ENCODE measurements at regions not wholly inside any gene's neighbourhood (a gene's known extent, or its start where the extent isn't known, plus 50 kb on each side); places are given as distances from the start of the nearest gene placed in this dataset.

- no peak overlapping the region for H3K4me3 Mint-ChIP-seq (ENCODE audit: unreplicated experiment)
- Histone ChIP-seq H3K4me1 (ENCODE audit: insufficient read depth, low read length) (peaks cover 2% of the 10 kb centered on the region), H3K36me3 (ENCODE audit: insufficient read depth, low read length) (no peaks in the 10 kb centered on the region), H3K9ac (ENCODE audit: low read length) (no peak overlapping the region), H2AFZ (ENCODE audit: low read depth, low read length) (no peak overlapping the region), H3K27me3 (ENCODE audit: insufficient read depth, low read length) (no peaks in the 10 kb centered on the region), H3K4me2 (ENCODE audit: low read length) (no peak overlapping the region), H3K4me3 (ENCODE audit: insufficient read depth, low read depth, low read length) (no peak overlapping the region), H3K9me3 (ENCODE audit: insufficient read depth, low read depth, low read length) (peaks cover 4% of the 10 kb centered on the region), H3K79me2 (ENCODE audit: insufficient read depth, low read length) (no peaks in the 10 kb centered on the region), H4K20me1 (ENCODE audit: insufficient read depth, low read length) (no peaks in the 10 kb centered on the region), H3K27ac (ENCODE audit: low read depth, low read length) (no peak overlapping the region)
- FAIRE-seq: no peak
- no peaks in the 10 kb centered on the region for H3K4me1 Mint-ChIP-seq (ENCODE audit: low read depth, unreplicated experiment)
- H3K36me3 Mint-ChIP-seq (ENCODE audit: low read depth, unreplicated experiment): no peaks in the 10 kb centered on the region
- H3K9me3 Mint-ChIP-seq (ENCODE audit: unreplicated experiment): peaks cover 17% of the 10 kb centered on the region
- TF ChIP-seq CTCF (IDR thresholded peaks at IDR 0.05; ENCODE audit: insufficient read depth, low read depth, low read length) (no peak), EZH2 (IDR thresholded peaks at IDR 0.05; ENCODE audit: insufficient read depth, low read length) (no peak)
- H3K27ac Mint-ChIP-seq (ENCODE audit: unreplicated experiment): no peak overlapping the region
- H3K27me3 Mint-ChIP-seq (ENCODE audit: low read depth, unreplicated experiment): no peaks in the 10 kb centered on the region
- no peak for DNase-seq (ENCODE audit: low read depth)
Observed at GRCh38 chr7:68969571-68969970, 628.7 kb upstream of the AUTS2 start.

DNA sequence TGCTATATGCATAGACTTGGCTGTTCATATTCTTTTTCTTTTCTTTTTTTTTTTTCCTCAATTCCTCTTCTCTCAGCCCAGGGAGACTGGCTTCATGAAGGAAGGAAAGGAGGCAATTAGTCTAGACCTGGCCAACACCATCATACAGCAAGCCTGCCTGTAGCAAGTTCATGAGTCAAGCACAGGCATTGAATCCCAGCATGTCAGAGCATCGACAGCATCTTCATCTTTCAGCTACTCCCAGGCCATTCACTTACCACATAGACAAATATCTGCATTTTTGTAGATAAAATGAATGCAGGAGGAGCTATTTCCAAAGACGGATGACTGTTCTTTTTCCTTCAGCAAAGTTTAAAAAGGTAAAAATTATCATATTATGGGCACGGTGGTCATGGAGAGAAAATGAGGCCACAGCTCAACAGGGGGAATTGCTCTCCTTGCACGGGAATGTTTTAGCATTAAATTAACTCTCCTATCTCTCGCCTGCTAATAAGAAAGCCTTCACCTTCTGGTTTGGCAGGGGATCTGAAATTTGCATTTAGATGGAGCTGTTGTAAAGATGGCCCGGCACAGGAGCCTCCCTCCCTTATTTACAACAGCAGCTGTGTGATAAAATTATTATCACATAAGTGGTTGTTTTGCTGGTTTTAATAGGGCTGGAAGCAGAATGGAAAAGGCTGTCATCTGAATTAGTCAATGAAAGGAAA is 626.5 kb upstream of the AUTS2 start:
- H3K4me2 ChIP-seq (ENCODE audit: low read length): no peak overlapping the region
- Mint-ChIP-seq H3K4me3 (ENCODE audit: unreplicated experiment) (no peak overlapping the region), H3K27ac (ENCODE audit: unreplicated experiment) (no peak overlapping the region), H3K36me3 (ENCODE audit: low read depth, unreplicated experiment) (no peaks in the 10 kb centered on the region), H3K4me1 (ENCODE audit: low read depth, unreplicated experiment) (no peaks in the 10 kb centered on the region), H3K27me3 (ENCODE audit: low read depth, unreplicated experiment) (no peaks in the 10 kb centered on the region), H3K9me3 (ENCODE audit: unreplicated experiment) (peaks cover 24% of the 10 kb centered on the region)
- H3K4me3 ChIP-seq (ENCODE audit: insufficient read depth, low read depth, low read length): no peak overlapping the region
- no peak overlapping the region for H3K27ac ChIP-seq (ENCODE audit: low read depth, low read length)
- H3K9ac ChIP-seq (ENCODE audit: low read length): no peak overlapping the region
- no peaks in the 10 kb centered on the region for H3K36me3 ChIP-seq (ENCODE audit: insufficient read depth, low read length)
- peaks cover 4% of the 10 kb centered on the region for H3K9me3 ChIP-seq (ENCODE audit: insufficient read depth, low read depth, low read length)
- H3K4me1 ChIP-seq (ENCODE audit: insufficient read depth, low read length): no peaks in the 10 kb centered on the region
- no peak overlapping the region for H2AFZ ChIP-seq (ENCODE audit: low read depth, low read length)
- no peak for TF ChIP-seq EZH2 (IDR thresholded peaks at IDR 0.05; ENCODE audit: insufficient read depth, low read length)
- no peak for TF ChIP-seq CTCF (IDR thresholded peaks at IDR 0.05; ENCODE audit: insufficient read depth, low read depth, low read length)
- no peaks in the 10 kb centered on the region for H4K20me1 ChIP-seq (ENCODE audit: insufficient read depth, low read length)
- FAIRE-seq: no peak
- no peaks in the 10 kb centered on the region for H3K27me3 ChIP-seq (ENCODE audit: insufficient read depth, low read length)
- H3K79me2 ChIP-seq (ENCODE audit: insufficient read depth, low read length): no peaks in the 10 kb centered on the region
- DNase-seq (ENCODE audit: low read depth): peak; percentile 34

- no peak for TF ChIP-seq CTCF (IDR thresholded peaks at IDR 0.05; ENCODE audit: insufficient read depth, low read depth, low read length)
- no peak for TF ChIP-seq EZH2 (IDR thresholded peaks at IDR 0.05; ENCODE audit: insufficient read depth, low read length)
- no peak for FAIRE-seq
- H3K9me3 Mint-ChIP-seq (ENCODE audit: unreplicated experiment): peaks cover 16% of the 10 kb centered on the region
Observed at GRCh38 chr7:68977385-68978055, 620.8 kb upstream of the AUTS2 start.

More at GRCh38 chr7:68977385-68978055, 620.8 kb upstream of the AUTS2 start:
- Histone ChIP-seq H3K27ac (ENCODE audit: low read depth, low read length) (no peak overlapping the region), H3K9ac (ENCODE audit: low read length) (no peak overlapping the region), H3K4me3 (ENCODE audit: insufficient read depth, low read depth, low read length) (no peak overlapping the region), H3K79me2 (ENCODE audit: insufficient read depth, low read length) (no peaks in the 10 kb centered on the region), H3K4me2 (ENCODE audit: low read length) (no peak overlapping the region), H3K36me3 (ENCODE audit: insufficient read depth, low read length) (no peaks in the 10 kb centered on the region), H3K4me1 (ENCODE audit: insufficient read depth, low read length) (peaks cover 15% of the 10 kb centered on the region), H4K20me1 (ENCODE audit: insufficient read depth, low read length) (no peaks in the 10 kb centered on the region), H3K27me3 (ENCODE audit: insufficient read depth, low read length) (no peaks in the 10 kb centered on the region), H2AFZ (ENCODE audit: low read depth, low read length) (no peak overlapping the region), H3K9me3 (ENCODE audit: insufficient read depth, low read depth, low read length) (no peaks in the 10 kb centered on the region)
- Mint-ChIP-seq H3K4me1 (ENCODE audit: low read depth, unreplicated experiment) (no peaks in the 10 kb centered on the region), H3K4me3 (ENCODE audit: unreplicated experiment) (no peak overlapping the region), H3K27ac (ENCODE audit: unreplicated experiment) (no peak overlapping the region), H3K27me3 (ENCODE audit: low read depth, unreplicated experiment) (no peaks in the 10 kb centered on the region), H3K36me3 (ENCODE audit: low read depth, unreplicated experiment) (no peaks in the 10 kb centered on the region)
- no peak for DNase-seq (ENCODE audit: low read depth)

All from astrocyte (in vitro differentiated cells and primary cell).